ENCODE measurements at regions not wholly inside any gene's neighbourhood (a gene's known extent, or its start where the extent isn't known, plus 50 kb on each side); places are given as distances from the start of the nearest gene placed in this dataset.

DNA sequence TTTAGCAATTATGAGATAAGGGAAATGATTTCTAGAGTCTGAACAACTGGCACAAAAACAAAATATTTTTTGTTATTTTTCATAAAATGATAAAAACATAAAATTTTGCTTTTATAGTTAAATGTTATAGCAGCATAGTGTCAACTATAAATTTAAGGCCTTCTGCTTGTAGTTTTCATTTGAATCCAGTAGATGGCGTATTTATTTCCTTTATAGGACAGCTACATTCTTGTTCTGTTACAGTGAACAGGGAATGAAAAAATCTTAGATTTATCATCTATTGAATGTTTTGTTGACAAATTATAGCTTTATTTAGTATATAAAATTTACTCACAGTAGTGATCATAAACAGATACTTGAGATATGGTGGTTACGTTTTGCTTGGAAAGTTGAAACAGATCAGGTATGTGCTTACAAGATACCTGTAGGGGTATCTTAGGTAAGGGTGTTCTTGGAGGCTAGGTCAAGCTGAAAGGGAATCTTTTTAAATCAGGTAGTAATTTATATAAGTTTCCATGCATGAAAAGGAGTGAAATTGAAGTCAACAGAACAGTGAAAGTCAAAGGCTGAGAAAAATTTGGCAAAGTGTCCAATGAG is 239.3 kb upstream of the GRIN3A start:
- Histone ChIP-seq H3K9me3 (ENCODE audit: control insufficient read depth, insufficient read depth, low read length) (no peaks in the 10 kb centered on the region), H3K27ac (ENCODE audit: low read depth, low read length) (no peak overlapping the region), H3K27me3 (ENCODE audit: control insufficient read depth, insufficient read depth, low read length) (no peaks in the 10 kb centered on the region), H3K4me3 (ENCODE audit: low read depth, low read length) (no peak overlapping the region)
- POLR2A ChIA-PET = no interaction called here
- CTCF ChIA-PET = interaction anchor here (1.0 to 1.2 kb wide), 2 partner anchors 11 to 14 kb away, joined by 3 read pairs; no protein-coding TSS in a partner anchor
- TF ChIP-seq, protein P1, sequence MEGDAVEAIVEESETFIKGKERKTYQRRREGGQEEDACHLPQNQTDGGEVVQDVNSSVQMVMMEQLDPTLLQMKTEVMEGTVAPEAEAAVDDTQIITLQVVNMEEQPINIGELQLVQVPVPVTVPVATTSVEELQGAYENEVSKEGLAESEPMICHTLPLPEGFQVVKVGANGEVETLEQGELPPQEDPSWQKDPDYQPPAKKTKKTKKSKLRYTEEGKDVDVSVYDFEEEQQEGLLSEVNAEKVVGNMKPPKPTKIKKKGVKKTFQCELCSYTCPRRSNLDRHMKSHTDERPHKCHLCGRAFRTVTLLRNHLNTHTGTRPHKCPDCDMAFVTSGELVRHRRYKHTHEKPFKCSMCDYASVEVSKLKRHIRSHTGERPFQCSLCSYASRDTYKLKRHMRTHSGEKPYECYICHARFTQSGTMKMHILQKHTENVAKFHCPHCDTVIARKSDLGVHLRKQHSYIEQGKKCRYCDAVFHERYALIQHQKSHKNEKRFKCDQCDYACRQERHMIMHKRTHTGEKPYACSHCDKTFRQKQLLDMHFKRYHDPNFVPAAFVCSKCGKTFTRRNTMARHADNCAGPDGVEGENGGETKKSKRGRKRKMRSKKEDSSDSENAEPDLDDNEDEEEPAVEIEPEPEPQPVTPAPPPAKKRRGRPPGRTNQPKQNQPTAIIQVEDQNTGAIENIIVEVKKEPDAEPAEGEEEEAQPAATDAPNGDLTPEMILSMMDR (IDR thresholded peaks at IDR 0.05; ENCODE audit: low read depth, low read length) = peak; percentile 28; the same call in 1 of the 2 replicates
- no peak for DNase-seq (ENCODE audit: low read depth, low spot score)

DNA sequence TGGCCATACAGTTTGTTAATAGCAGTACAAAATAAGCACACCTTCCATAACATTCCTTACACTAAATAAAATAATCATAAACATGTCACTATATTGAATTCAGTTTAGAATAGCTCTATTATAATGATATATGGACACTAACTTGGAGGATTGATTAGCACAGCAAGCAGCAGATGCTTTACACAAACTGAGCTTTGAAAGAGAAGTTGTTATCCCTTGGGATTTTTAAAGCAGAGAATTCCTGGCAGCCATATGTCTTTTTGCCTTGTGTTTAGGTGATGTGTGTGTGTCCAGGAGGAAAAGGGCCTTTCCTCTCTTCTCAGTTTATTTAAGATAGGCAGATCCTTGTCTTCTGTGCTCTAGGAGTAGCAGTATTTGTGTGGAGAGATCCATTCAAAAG is 232.2 kb upstream of the GRIN3A start:
- TF ChIP-seq, protein P1 (IDR thresholded peaks at IDR 0.05; ENCODE audit: low read depth, low read length) = no peak
- no peaks in the 10 kb centered on the region for H3K9me3 ChIP-seq (ENCODE audit: control insufficient read depth, insufficient read depth, low read length)
- H3K27ac ChIP-seq (ENCODE audit: low read depth, low read length) = no peak overlapping the region
- CTCF ChIA-PET = no interaction called here
- no peaks in the 10 kb centered on the region for H3K27me3 ChIP-seq (ENCODE audit: control insufficient read depth, insufficient read depth, low read length)
- POLR2A ChIA-PET = no interaction called here
- H3K4me3 ChIP-seq (ENCODE audit: low read depth, low read length) = no peak overlapping the region
- DNase-seq (ENCODE audit: low read depth, low spot score) = no peak

DNA sequence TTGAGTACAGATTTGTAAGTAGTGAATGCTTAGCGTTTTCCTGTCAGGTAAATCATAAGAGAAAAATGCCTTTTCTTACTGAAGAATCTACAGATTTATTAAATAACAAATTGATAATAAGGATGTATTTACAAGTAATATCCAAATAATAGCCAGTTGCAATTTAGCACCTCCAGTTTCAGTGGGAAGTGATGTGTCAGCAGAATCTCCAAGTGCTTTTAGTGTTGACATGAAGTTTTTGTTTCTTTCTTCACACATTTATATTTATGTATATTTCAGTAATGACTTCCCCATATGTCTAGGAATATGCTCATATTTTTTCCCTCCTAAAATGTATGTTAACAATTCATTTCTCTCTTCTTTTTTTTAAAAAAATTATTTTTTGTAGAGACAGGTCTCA is 229.9 kb upstream of the GRIN3A start:
- TF ChIP-seq, protein P1 (IDR thresholded peaks at IDR 0.05; ENCODE audit: low read depth, low read length) = no peak
- H3K27ac ChIP-seq (ENCODE audit: low read depth, low read length) = no peak overlapping the region
- H3K27me3 ChIP-seq (ENCODE audit: control insufficient read depth, insufficient read depth, low read length) = no peaks in the 10 kb centered on the region
- peaks cover 4% of the 10 kb centered on the region; the same call in 1 of the 2 replicates for H3K9me3 ChIP-seq (ENCODE audit: control insufficient read depth, insufficient read depth, low read length)
- H3K4me3 ChIP-seq (ENCODE audit: low read depth, low read length) = no peak overlapping the region
- no peak for DNase-seq (ENCODE audit: low read depth, low spot score)
- ChIA-PET CTCF (no interaction called here), POLR2A (no interaction called here)

DNA sequence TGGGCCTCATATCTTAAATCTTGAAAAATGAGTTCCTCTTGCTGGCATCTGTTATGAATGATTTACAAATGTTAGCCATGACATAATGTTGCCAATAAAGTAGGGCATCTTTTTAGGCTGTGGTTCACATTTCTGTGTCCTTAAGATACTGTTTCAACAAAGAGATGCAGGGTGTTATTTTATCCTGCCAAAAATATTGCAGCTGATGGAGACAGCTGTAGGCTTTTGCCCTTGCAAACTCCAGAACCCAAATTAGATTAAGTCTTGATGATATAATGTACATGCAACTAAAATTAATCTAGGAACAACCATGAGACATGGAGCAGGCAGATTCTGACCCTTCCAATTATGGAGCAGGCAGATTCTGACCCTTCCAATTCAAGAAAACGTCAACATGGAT is 228.2 kb upstream of the GRIN3A start:
- no peak overlapping the region for H3K27ac ChIP-seq (ENCODE audit: low read depth, low read length)
- ChIA-PET POLR2A (no interaction called here), CTCF (no interaction called here)
- DNase-seq (ENCODE audit: low read depth, low spot score) = no peak
- H3K4me3 ChIP-seq (ENCODE audit: low read depth, low read length) = no peak overlapping the region
- TF ChIP-seq, protein P1 (IDR thresholded peaks at IDR 0.05; ENCODE audit: low read depth, low read length) = no peak
- peaks cover 4% of the 10 kb centered on the region; the same call in 1 of the 2 replicates for H3K9me3 ChIP-seq (ENCODE audit: control insufficient read depth, insufficient read depth, low read length)
- no peaks in the 10 kb centered on the region for H3K27me3 ChIP-seq (ENCODE audit: control insufficient read depth, insufficient read depth, low read length)

DNA sequence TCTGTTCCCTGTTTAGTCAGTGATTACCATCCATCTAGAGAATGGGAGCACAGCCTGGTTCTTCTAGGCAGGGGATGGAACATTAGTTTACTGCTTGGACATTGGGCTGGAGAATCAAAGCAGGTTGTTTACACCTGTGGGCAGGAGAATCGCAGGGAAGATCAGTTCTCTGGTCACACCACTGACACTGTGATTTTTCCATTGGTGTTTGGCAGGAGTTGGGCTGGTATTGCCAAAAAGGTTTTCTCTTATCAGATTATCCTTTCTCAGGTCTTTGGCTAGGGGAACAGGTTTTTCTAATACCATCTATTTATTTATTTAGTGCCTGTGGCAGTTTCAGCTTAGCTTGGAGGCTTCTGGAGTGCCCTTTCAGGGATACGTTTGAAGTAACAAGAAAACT is 219.3 kb upstream of the GRIN3A start:
- H3K27me3 ChIP-seq (ENCODE audit: control insufficient read depth, insufficient read depth, low read length) = no peaks in the 10 kb centered on the region
- ChIA-PET POLR2A (no interaction called here), CTCF (no interaction called here)

More for the DNA sequence above, 219.3 kb upstream of the GRIN3A start:
- peaks cover 14% of the 10 kb centered on the region; the same call in 1 of the 2 replicates for H3K9me3 ChIP-seq (ENCODE audit: control insufficient read depth, insufficient read depth, low read length)
- no peak for DNase-seq (ENCODE audit: low read depth, low spot score)
- TF ChIP-seq, protein P1 (IDR thresholded peaks at IDR 0.05; ENCODE audit: low read depth, low read length) = no peak
- no peak overlapping the region for H3K27ac ChIP-seq (ENCODE audit: low read depth, low read length)
- no peak overlapping the region for H3K4me3 ChIP-seq (ENCODE audit: low read depth, low read length)

All from AG04450 (cell line).